Prostate gland (tissue), 2 donors: ENCODE measurements at regions not wholly inside any gene's neighbourhood (a gene's known extent, or its start where the extent isn't known, plus 50 kb on each side); places are given as distances from the start of the nearest gene placed in this dataset.
"Not testable (repeated sequence)": the region's sequence is repeated elsewhere in the genome, so short reads cannot be mapped to it uniquely, and the experiment has no call there.

ENCODE experiments used
- DNase-seq: peaks from one replicate; pipeline ENCODE4 v3.0.0-alpha.2; 2019; ENCODE audit warnings: low spot score
- H3K27ac ChIP-seq, 2 donors: fragments of 200-600 bp; sonication (generic); 2 replicates each; pipeline ENCODE4 v1.5.1; 2017 to 2019
- H3K27me3 ChIP-seq: fragments of 200-600 bp; sonication (generic); replicated peaks from 2 replicates; pipeline ENCODE4 v1.5.1; 2019; ENCODE audit not compliant: insufficient read depth
- H3K36me3 ChIP-seq, 2 donors: fragments of 200-600 bp; sonication (generic); 1 replicate in 1 of 2; 2 replicates in 1 of 2; pipeline versions ENCODE4 v1.5.1 to v1.8.1; 2017 to 2019
- H3K4me1 ChIP-seq: fragments of 200-600 bp; sonication (generic); replicated peaks from 2 replicates; pipeline ENCODE4 v1.5.1; 2019
- H3K4me3 ChIP-seq, 2 donors: fragments of 200-600 bp; sonication (generic); 2 replicates each; pipeline ENCODE4 v1.5.1; 2017 to 2019
- H3K9me3 ChIP-seq: fragments of 200-600 bp; sonication (generic); 2 replicates; pipeline ENCODE4 v1.5.1; 2017
- POLR2A ChIP-seq: fragments of 450-650 bp; IDR thresholded peaks from one replicate; pipeline ENCODE4 v1.6.1; 2016; ENCODE audit warnings: antibody characterized with exemption, mild to moderate bottlenecking
- POLR2AphosphoS5 ChIP-seq: sonication (generic); formaldehyde crosslinking; IDR thresholded peaks from one replicate; pipeline ENCODE4 v1.6.1; 2017; ENCODE audit warnings: antibody characterized with exemption
- WGBS: methylation state at CpG from one replicate; pipeline ENCODE4 v1.1.5; 2018; 5-methylcytosine and 5-hydroxymethylcytosine counted together
- intact Hi-C: fragments of 100-400 bp; cut with DNase I; formaldehyde crosslinking; loops from one replicate; pipeline ENCODE4 v1.14.2; 2022
- TF ChIP-seq, protein P1 (sequence below), 4 experiments: fragments of 200-600 bp in 2 of 4; fragments of 450-650 bp in 2 of 4; sonication (generic) in 2 of 4; IDR thresholded peaks; 1 replicate in 3 of 4; 2 replicates in 1 of 4; pipeline ENCODE4 v1.5.1; 2016 to 2019; ENCODE audit warnings: antibody characterized with exemption in 4 of 4, mild to moderate bottlenecking in 2 of 4, moderate library complexity in 2 of 4

- intact Hi-C loops, result no loop called here
- Histone ChIP-seq H3K4me1 (no peaks in the 10 kb centered on the region), H3K27ac (no peak overlapping the region), H3K27me3 (no peaks in the 10 kb centered on the region), H3K9me3 (no peaks in the 10 kb centered on the region), H3K4me3 (no peak overlapping the region), H3K36me3 (no peaks in the 10 kb centered on the region)
- TF ChIP-seq POLR2AphosphoS5 (no peak), POLR2A (no peak)
- TF ChIP-seq, protein P1, sequence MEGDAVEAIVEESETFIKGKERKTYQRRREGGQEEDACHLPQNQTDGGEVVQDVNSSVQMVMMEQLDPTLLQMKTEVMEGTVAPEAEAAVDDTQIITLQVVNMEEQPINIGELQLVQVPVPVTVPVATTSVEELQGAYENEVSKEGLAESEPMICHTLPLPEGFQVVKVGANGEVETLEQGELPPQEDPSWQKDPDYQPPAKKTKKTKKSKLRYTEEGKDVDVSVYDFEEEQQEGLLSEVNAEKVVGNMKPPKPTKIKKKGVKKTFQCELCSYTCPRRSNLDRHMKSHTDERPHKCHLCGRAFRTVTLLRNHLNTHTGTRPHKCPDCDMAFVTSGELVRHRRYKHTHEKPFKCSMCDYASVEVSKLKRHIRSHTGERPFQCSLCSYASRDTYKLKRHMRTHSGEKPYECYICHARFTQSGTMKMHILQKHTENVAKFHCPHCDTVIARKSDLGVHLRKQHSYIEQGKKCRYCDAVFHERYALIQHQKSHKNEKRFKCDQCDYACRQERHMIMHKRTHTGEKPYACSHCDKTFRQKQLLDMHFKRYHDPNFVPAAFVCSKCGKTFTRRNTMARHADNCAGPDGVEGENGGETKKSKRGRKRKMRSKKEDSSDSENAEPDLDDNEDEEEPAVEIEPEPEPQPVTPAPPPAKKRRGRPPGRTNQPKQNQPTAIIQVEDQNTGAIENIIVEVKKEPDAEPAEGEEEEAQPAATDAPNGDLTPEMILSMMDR (IDR thresholded peaks at IDR 0.05), result no peak
- DNase-seq, result no peak
Observed at GRCh38 chr6:82617648-82618047, 254.0 kb downstream of the TPBG start.

- Histone ChIP-seq H3K4me1 (no peaks in the 10 kb centered on the region), H3K4me3 (no peak overlapping the region), H3K36me3 (no peaks in the 10 kb centered on the region), H3K27me3 (no peaks in the 10 kb centered on the region), H3K27ac (no peak overlapping the region), H3K9me3 (no peaks in the 10 kb centered on the region)
- intact Hi-C loops, result no loop called here
- TF ChIP-seq POLR2AphosphoS5, result no peak
- TF ChIP-seq, protein P1 (IDR thresholded peaks at IDR 0.05), result no peak
- no peak for TF ChIP-seq POLR2A
- DNase-seq, result no peak
Observed at GRCh38 chr6:82619573-82619972, 256.0 kb downstream of the TPBG start.

GRCh38 chr6:82622461-82622860 lies 258.8 kb downstream of the TPBG start:
- Histone ChIP-seq H3K27me3 (no peaks in the 10 kb centered on the region), H3K9me3 (no peaks in the 10 kb centered on the region), H3K4me1 (no peaks in the 10 kb centered on the region), H3K27ac (no peak overlapping the region), H3K36me3 (no peaks in the 10 kb centered on the region), H3K4me3 (no peak overlapping the region)
- intact Hi-C loops, result no loop called here
- DNase-seq, result no peak
- TF ChIP-seq POLR2A (no peak), POLR2AphosphoS5 (no peak)
- TF ChIP-seq, protein P1 (IDR thresholded peaks at IDR 0.05), result no peak

DNA sequence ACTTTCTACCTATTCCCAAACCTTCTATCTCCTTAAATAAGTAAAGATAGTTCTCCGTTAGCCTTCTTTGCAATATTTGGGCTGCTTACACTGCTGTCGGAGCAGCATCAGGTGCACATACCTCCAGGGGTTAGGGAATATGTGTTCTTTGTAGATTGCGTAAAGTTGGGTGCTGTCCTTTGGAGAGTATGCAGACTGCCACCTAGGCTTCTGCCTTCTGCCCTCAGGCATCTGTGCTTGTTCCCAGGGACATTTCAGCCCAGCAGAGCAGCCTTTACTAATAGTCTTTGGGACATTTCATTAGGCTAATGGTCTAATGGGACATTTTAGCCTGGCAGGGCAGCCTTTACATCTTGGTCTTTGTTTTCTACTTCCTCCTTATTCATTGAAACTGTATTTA lies 260.6 kb downstream of the TPBG start:
- Histone ChIP-seq H3K4me1 (no peaks in the 10 kb centered on the region), H3K27ac (no peak overlapping the region), H3K4me3 (no peak overlapping the region), H3K9me3 (no peaks in the 10 kb centered on the region), H3K27me3 (no peaks in the 10 kb centered on the region), H3K36me3 (no peaks in the 10 kb centered on the region)
- intact Hi-C loops, result no loop called here
- no peak for DNase-seq
- 75% methylated on average over 3 of the region's 3 CpGs for WGBS
- TF ChIP-seq, protein P1 (IDR thresholded peaks at IDR 0.05), result no peak
- TF ChIP-seq POLR2A (no peak), POLR2AphosphoS5 (no peak)

GRCh38 chr6:82626946-82627345 lies 263.3 kb downstream of the TPBG start:
- intact Hi-C loops, H3K4me1 ChIP-seq, H3K36me3 ChIP-seq, H3K4me3 ChIP-seq, H3K27me3 ChIP-seq, H3K27ac ChIP-seq, H3K9me3 ChIP-seq, DNase-seq: not testable (repeated sequence)
- 96% methylated on average over 2 of the region's 2 CpGs for WGBS

GRCh38 chr6:82629921-82630320 lies 266.3 kb downstream of the TPBG start:
- H3K4me3 ChIP-seq, result no peak overlapping the region
- no peak overlapping the region for H3K27ac ChIP-seq
- no peaks in the 10 kb centered on the region for H3K9me3 ChIP-seq
- 92% methylated on average over 3 of the region's 3 CpGs for WGBS
- no peak for DNase-seq
- no peaks in the 10 kb centered on the region for H3K36me3 ChIP-seq
- intact Hi-C loops, result no loop called here
- no peaks in the 10 kb centered on the region for H3K27me3 ChIP-seq
- no peaks in the 10 kb centered on the region for H3K4me1 ChIP-seq
- TF ChIP-seq POLR2A, result no peak
- no peak for TF ChIP-seq POLR2AphosphoS5
- TF ChIP-seq, protein P1 (IDR thresholded peaks at IDR 0.05), result no peak
